DND-41 (cell line): ENCODE measurements at regions not wholly inside any gene's neighbourhood (a gene's known extent, or its start where the extent isn't known, plus 50 kb on each side); places are given as distances from the start of the nearest gene placed in this dataset.

Source experiments
- ATAC-seq: fragments of 200-7000 bp; cut with Tn5 transposase; 3 replicates; pipeline ENCODE4 v1.9.1; 2021; ENCODE audit warnings: low read depth; ENCODE audit not compliant: insufficient read depth
- DNase-seq: peaks from one replicate; pipeline ENCODE4 v3.0.0-alpha.2; 2020
- H2AFZ ChIP-seq: 2 replicates; pipeline ENCODE4 v1.6.0; 2012; ENCODE audit warnings: low read depth, low read length
- H3K27ac ChIP-seq: 2 replicates; pipeline ENCODE4 v1.5.1; 2012; ENCODE audit warnings: low read length, inconsistent platforms
- H3K27me3 ChIP-seq: fragments of 200-600 bp; sonication (generic); 2 replicates; pipeline ENCODE4 v1.6.0; 2012; ENCODE audit warnings: low read length, mild to moderate bottlenecking, inconsistent platforms; ENCODE audit not compliant: insufficient read depth, poor library complexity
- H3K36me3 ChIP-seq: 2 replicates; pipeline ENCODE4 v1.5.1; 2012; ENCODE audit warnings: low read length, inconsistent platforms; ENCODE audit not compliant: insufficient read depth
- H3K4me1 ChIP-seq: 2 replicates; pipeline ENCODE4 v1.5.1; 2012; ENCODE audit warnings: mild to moderate bottlenecking, low read length; ENCODE audit not compliant: insufficient read depth
- H3K4me2 ChIP-seq: 2 replicates; pipeline ENCODE4 v1.6.0; 2012; ENCODE audit warnings: mild to moderate bottlenecking, moderate library complexity, low read length, inconsistent platforms; ENCODE audit not compliant: insufficient read depth
- H3K4me3 ChIP-seq, 2 experiments: fragments of 200-600 bp in 1 of 2; shearing (Covaris generic) in 1 of 2; 2 replicates each; pipeline ENCODE4 v1.5.1; 2012 to 2016; ENCODE audit warnings: inconsistent platforms in 2 of 2, low read length in 2 of 2, mild to moderate bottlenecking in 2 of 2, low read depth in 1 of 2, moderate library complexity in 1 of 2
- H3K79me2 ChIP-seq: 2 replicates; pipeline ENCODE4 v1.6.0; 2012; ENCODE audit warnings: low read length, inconsistent platforms; ENCODE audit not compliant: insufficient read depth
- H3K9ac ChIP-seq: 2 replicates; pipeline ENCODE4 v1.6.0; 2012; ENCODE audit warnings: low read depth, mild to moderate bottlenecking, inconsistent platforms, low read length, moderate library complexity
- H3K9me3 ChIP-seq: 2 replicates; pipeline ENCODE4 v1.5.1; 2012; ENCODE audit warnings: low read length, moderate library complexity, mild to moderate bottlenecking, inconsistent platforms; ENCODE audit not compliant: insufficient read depth, severe bottlenecking
- H4K20me1 ChIP-seq: 2 replicates; pipeline ENCODE4 v1.6.0; 2012; ENCODE audit warnings: low read length; ENCODE audit not compliant: insufficient read depth
- CTCF ChIP-seq: IDR thresholded peaks from 2 replicates; pipeline ENCODE4 v1.5.1; 2012; ENCODE audit warnings: borderline replicate concordance, low read length, moderate library complexity, mild to moderate bottlenecking; ENCODE audit not compliant: poor library complexity, severe bottlenecking; ENCODE audit errors: extremely low read depth
- EZH2 ChIP-seq: IDR thresholded peaks from 3 replicates; pipeline ENCODE4 v1.6.1; 2012; ENCODE audit warnings: borderline replicate concordance, low read depth, mild to moderate bottlenecking, moderate library complexity, low read length, inconsistent platforms; ENCODE audit not compliant: severe bottlenecking

GRCh38 chr6:141472162-141472928 lies 660.4 kb upstream of the GJE1 start:
- H3K9me3 ChIP-seq = no peaks in the 10 kb centered on the region
- H3K4me3 ChIP-seq = no peak overlapping the region
- H3K4me2 ChIP-seq = no peak overlapping the region
- no peak for TF ChIP-seq EZH2
- no peaks in the 10 kb centered on the region for H3K79me2 ChIP-seq
- H2AFZ ChIP-seq = 0 out of 2 replicates have a peak overlapping the region, but pooled peaks have one; percentile 18
- no peaks in the 10 kb centered on the region for H3K27me3 ChIP-seq
- no peaks in the 10 kb centered on the region for H3K4me1 ChIP-seq
- ATAC-seq = peak; percentile 48; the same call in 2 of the 3 replicates
- DNase-seq = no peak
- no peaks in the 10 kb centered on the region for H3K36me3 ChIP-seq
- no peak overlapping the region for H3K27ac ChIP-seq
- no peaks in the 10 kb centered on the region for H4K20me1 ChIP-seq
- no peak overlapping the region for H3K9ac ChIP-seq

- H3K27me3 ChIP-seq = no peaks in the 10 kb centered on the region
- ATAC-seq (no peak), DNase-seq (no peak)
- no peak overlapping the region for H3K27ac ChIP-seq
- no peak overlapping the region for H3K4me3 ChIP-seq
- no peaks in the 10 kb centered on the region for H4K20me1 ChIP-seq
- H3K9me3 ChIP-seq = no peaks in the 10 kb centered on the region
- H3K4me2 ChIP-seq = no peak overlapping the region
- no peak overlapping the region for H3K9ac ChIP-seq
- H3K36me3 ChIP-seq = no peaks in the 10 kb centered on the region
- TF ChIP-seq EZH2 (no peak), CTCF (no peak)
- no peaks in the 10 kb centered on the region for H3K79me2 ChIP-seq
- H2AFZ ChIP-seq = no peak overlapping the region
- no peaks in the 10 kb centered on the region for H3K4me1 ChIP-seq
These were observed 661.9 kb upstream of the GJE1 start for GRCh38 chr6:141470810-141471209.

DNA sequence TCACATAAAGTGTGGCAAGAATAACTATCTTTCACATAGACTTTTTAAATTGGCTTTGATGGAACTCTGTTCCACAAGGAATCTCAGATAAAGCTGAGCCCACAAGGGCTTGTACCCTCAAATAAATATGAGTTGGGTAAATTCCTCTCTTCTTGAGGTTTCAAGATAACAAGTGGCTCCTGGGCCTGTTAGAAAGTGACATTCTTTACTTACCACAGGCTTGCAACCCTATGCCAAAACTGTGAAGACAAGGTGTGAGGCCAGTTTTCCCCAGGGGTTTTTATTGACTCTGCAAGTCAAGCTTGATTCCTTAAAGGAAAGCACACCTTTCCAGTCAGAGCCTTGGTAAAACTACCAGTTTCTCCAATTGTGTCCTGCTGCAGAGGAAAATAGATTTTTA lies 664.8 kb upstream of the GJE1 start:
- Histone ChIP-seq H4K20me1 (no peaks in the 10 kb centered on the region), H3K36me3 (no peaks in the 10 kb centered on the region), H3K4me1 (peaks cover 16% of the 10 kb centered on the region), H3K4me2 (no peak overlapping the region), H2AFZ (no peak overlapping the region), H3K27me3 (no peaks in the 10 kb centered on the region), H3K27ac (no peak overlapping the region), H3K79me2 (no peaks in the 10 kb centered on the region), H3K4me3 (no peak overlapping the region), H3K9ac (no peak overlapping the region), H3K9me3 (no peaks in the 10 kb centered on the region)
- ATAC-seq = no peak
- DNase-seq = no peak
- TF ChIP-seq EZH2 (no peak), CTCF (no peak)

GRCh38 chr6:141467041-141467440 lies 665.7 kb upstream of the GJE1 start:
- Histone ChIP-seq H3K79me2 (no peaks in the 10 kb centered on the region), H3K9ac (no peak overlapping the region), H3K27ac (no peak overlapping the region), H3K36me3 (no peaks in the 10 kb centered on the region), H3K4me1 (peaks cover 16% of the 10 kb centered on the region), H3K4me2 (no peak overlapping the region), H3K27me3 (no peaks in the 10 kb centered on the region), H3K9me3 (no peaks in the 10 kb centered on the region), H2AFZ (no peak overlapping the region), H4K20me1 (no peaks in the 10 kb centered on the region), H3K4me3 (no peak overlapping the region)
- TF ChIP-seq CTCF (no peak), EZH2 (no peak)
- DNase-seq = no peak
- ATAC-seq = no peak
